Body of pancreas (tissue), 4 donors: ENCODE measurements at regions not wholly inside any gene's neighbourhood (a gene's known extent, or its start where the extent isn't known, plus 50 kb on each side); places are given as distances from the start of the nearest gene placed in this dataset.

Experiments used
- ATAC-seq: fragments of 150-250 bp; one replicate; pipeline ENCODE4 v1.9.1; 2016
- DNase-seq, 4 donors: peaks; one replicate each; pipeline ENCODE4 v3.0.0-alpha.2; 2019
- H3K27ac ChIP-seq, 4 donors: fragments of 200-600 bp; sonication (generic); 1 replicate in 3 of 4; 2 replicates in 1 of 4; pipeline versions ENCODE4 v1.5.1 to v1.6.1; 2016 to 2019; ENCODE audit warnings: mild to moderate bottlenecking in 1 of 4, mixed read lengths in 1 of 4, moderate library complexity in 1 of 4
- H3K27me3 ChIP-seq, 2 donors: fragments of 200-600 bp; sonication (generic); one replicate each; pipeline ENCODE4 v1.6.0; 2016; ENCODE audit warnings: mild to moderate bottlenecking in 1 of 2
- H3K36me3 ChIP-seq, 2 donors: fragments of 200-600 bp; sonication (generic); replicated peaks in 1 of 2; 2 replicates each; pipeline ENCODE4 v1.5.1; 2016; ENCODE audit warnings: low read depth in 2 of 2; ENCODE audit not compliant: insufficient read depth in 1 of 2
- H3K4me1 ChIP-seq: fragments of 200-600 bp; sonication (generic); one replicate; pipeline ENCODE4 v1.6.0; 2016
- H3K4me3 ChIP-seq, 2 donors: fragments of 200-600 bp; sonication (generic); 1 replicate in 1 of 2; 2 replicates in 1 of 2; pipeline ENCODE4 v1.5.1; 2016 to 2019
- H3K9me3 ChIP-seq, 3 donors: fragments of 200-600 bp; sonication (generic); 1 replicate in 2 of 3; 2 replicates in 1 of 3; pipeline ENCODE4 v1.5.1; 2016
- POLR2A ChIP-seq, 3 donors: fragments of 450-650 bp; IDR thresholded peaks; one replicate each; pipeline ENCODE4 v1.6.1; 2016; ENCODE audit warnings: antibody characterized with exemption in 3 of 3, mild to moderate bottlenecking in 2 of 3
- WGBS, 2 donors: methylation state at CpG; one replicate each; pipeline ENCODE4 v1.1.5; 2017; 5-methylcytosine and 5-hydroxymethylcytosine counted together
- intact Hi-C: fragments of 100-400 bp; cut with DNase I; formaldehyde crosslinking; loops from one replicate; pipeline ENCODE4 v1.15.1; 2023
- TF ChIP-seq, protein P1 (sequence below), 7 experiments: fragments of 450-650 bp in 4 of 7; fragments of 200-600 bp in 3 of 7; sonication (generic) in 3 of 7; IDR thresholded peaks; one replicate each; pipeline ENCODE4 v1.5.1; 2016 to 2019; ENCODE audit warnings: antibody characterized with exemption in 7 of 7

DNA sequence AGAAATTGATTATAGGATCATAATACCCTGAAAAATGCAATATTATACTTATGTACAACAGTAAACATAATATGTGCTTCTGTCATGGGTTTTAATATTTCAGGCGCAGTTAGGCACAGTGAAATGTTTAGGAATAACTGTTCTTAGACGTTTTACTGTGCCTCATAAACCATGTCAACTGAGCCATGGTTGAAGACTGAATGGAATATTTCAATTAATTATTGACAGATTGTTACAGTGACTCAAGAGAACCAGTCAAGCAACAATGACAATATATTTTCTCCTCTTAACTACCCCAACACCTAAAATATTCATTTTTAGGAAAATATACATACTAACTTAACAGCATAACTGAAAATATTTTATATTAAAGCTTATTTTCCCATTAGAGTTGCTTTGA is 852.7 kb upstream of the FRG1 start:
- no peak for TF ChIP-seq POLR2A (IDR thresholded peaks at IDR 0.05)
- TF ChIP-seq, protein P1, sequence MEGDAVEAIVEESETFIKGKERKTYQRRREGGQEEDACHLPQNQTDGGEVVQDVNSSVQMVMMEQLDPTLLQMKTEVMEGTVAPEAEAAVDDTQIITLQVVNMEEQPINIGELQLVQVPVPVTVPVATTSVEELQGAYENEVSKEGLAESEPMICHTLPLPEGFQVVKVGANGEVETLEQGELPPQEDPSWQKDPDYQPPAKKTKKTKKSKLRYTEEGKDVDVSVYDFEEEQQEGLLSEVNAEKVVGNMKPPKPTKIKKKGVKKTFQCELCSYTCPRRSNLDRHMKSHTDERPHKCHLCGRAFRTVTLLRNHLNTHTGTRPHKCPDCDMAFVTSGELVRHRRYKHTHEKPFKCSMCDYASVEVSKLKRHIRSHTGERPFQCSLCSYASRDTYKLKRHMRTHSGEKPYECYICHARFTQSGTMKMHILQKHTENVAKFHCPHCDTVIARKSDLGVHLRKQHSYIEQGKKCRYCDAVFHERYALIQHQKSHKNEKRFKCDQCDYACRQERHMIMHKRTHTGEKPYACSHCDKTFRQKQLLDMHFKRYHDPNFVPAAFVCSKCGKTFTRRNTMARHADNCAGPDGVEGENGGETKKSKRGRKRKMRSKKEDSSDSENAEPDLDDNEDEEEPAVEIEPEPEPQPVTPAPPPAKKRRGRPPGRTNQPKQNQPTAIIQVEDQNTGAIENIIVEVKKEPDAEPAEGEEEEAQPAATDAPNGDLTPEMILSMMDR (IDR thresholded peaks at IDR 0.05), result no peak
- no peaks in the 10 kb centered on the region for H3K36me3 ChIP-seq
- intact Hi-C loops, result no loop called here
- ATAC-seq (no peak), DNase-seq (no peak)
- no peak overlapping the region for H3K4me3 ChIP-seq
- H3K27ac ChIP-seq, result no peak overlapping the region
- no peaks in the 10 kb centered on the region for H3K27me3 ChIP-seq
- 38 to 53% methylated on average over 2 of the region's 2 CpGs for WGBS, 2 donors
- no peaks in the 10 kb centered on the region for H3K9me3 ChIP-seq
- H3K4me1 ChIP-seq, result no peaks in the 10 kb centered on the region

DNA sequence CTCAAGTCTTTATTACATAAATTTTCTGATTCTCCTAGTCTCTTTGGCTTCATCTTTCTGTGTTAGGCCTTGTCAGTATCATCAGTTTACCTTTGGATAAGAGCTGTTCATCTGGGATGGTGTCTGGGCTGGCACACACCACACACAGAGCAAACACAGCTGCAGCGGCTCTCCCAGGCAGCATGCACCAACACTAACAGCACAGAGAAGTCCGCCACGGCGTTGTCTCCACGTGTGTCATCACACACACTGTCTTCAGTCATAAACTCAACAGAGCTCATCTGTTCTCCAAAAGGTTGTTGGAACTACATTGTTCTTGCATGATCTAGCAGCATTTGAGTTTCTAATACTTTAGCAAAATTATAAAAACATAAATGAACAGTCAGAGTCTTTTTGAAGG is 851.9 kb upstream of the FRG1 start:
- no peak for DNase-seq
- Histone ChIP-seq H3K36me3 (no peaks in the 10 kb centered on the region), H3K4me1 (no peaks in the 10 kb centered on the region), H3K4me3 (no peak overlapping the region), H3K9me3 (no peaks in the 10 kb centered on the region), H3K27me3 (no peaks in the 10 kb centered on the region), H3K27ac (no peak overlapping the region)
- no peak for TF ChIP-seq POLR2A (IDR thresholded peaks at IDR 0.05)
- TF ChIP-seq, protein P1 (IDR thresholded peaks at IDR 0.05), result no peak
- 20 to 22% methylated on average over 5 of the region's 5 CpGs for WGBS, 2 donors
- no peak for ATAC-seq
- intact Hi-C loops, result no loop called here

DNA sequence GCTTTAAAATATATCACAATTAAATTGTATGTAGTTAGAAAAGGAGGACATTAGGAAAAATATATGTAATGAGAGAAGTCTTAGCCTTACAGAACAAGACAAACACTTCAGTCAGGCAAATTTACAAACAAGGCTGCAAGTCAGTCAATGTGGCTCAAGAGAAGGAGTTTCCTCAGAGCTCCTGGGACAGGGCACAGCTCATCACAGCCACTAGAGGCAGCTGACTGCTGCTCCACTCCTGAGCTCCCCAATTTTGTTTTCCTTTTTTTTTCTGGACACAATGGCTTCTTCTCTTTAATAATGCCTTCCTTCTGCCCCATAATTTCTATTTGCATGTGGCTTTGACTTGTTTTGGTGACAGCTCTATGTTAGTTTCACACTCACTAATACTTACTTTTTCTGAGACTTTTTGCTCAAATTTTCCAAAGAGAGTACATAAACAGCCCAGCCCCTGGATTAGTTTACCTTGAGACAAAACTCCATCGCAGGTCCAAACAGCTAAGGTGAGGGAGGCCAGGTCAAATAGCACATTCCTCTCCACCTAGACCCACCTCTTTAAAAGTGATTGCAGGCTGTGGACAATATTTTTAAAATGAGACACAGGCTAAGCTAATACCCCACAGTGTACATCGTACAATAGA is 850.4 kb upstream of the FRG1 start:
- H3K36me3 ChIP-seq, result no peaks in the 10 kb centered on the region
- no peaks in the 10 kb centered on the region for H3K27me3 ChIP-seq
- ATAC-seq, result no peak
- DNase-seq, result no peak
- WGBS, 2 donors, result 50% methylated on average over 2 of the region's 2 CpGs
- H3K4me3 ChIP-seq, result no peak overlapping the region
- intact Hi-C loops, result no loop called here
- no peaks in the 10 kb centered on the region for H3K4me1 ChIP-seq
- no peak overlapping the region for H3K27ac ChIP-seq
- H3K9me3 ChIP-seq, result no peaks in the 10 kb centered on the region
- TF ChIP-seq, protein P1 (IDR thresholded peaks at IDR 0.05), result peak in 5 of 7 experiments; percentile 3 to 20 (median 13)
- TF ChIP-seq POLR2A (IDR thresholded peaks at IDR 0.05), result no peak

DNA sequence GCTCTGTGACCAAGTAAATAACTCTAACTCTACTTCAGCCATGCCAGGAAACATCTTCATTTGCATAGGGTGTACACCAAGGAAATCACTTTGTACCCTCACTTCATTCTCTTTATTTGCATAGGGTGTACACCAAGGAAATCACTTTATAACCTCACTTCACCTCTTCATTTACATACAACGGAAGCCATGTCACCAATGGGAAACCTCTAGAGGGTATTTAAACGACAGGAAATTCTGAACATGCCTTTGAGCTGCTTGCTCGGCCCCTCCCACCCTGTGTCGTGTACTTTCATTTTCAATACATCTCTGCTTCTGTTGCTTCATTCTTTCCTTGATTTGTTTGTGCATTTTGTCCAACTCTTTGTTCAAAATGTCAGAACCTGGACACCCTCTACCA is 848.1 kb upstream of the FRG1 start:
- TF ChIP-seq POLR2A (IDR thresholded peaks at IDR 0.05), result no peak
- TF ChIP-seq, protein P1 (IDR thresholded peaks at IDR 0.05), result no peak
- H3K4me3 ChIP-seq, result no peak overlapping the region
- no peak overlapping the region for H3K27ac ChIP-seq
- 49 to 60% methylated on average over 4 of the region's 4 CpGs for WGBS, 2 donors
- no peaks in the 10 kb centered on the region for H3K36me3 ChIP-seq
- no peaks in the 10 kb centered on the region for H3K4me1 ChIP-seq
- no peaks in the 10 kb centered on the region for H3K9me3 ChIP-seq
- intact Hi-C loops, result no loop called here
- H3K27me3 ChIP-seq, result no peaks in the 10 kb centered on the region
- DNase-seq (no peak), ATAC-seq (no peak)

DNA sequence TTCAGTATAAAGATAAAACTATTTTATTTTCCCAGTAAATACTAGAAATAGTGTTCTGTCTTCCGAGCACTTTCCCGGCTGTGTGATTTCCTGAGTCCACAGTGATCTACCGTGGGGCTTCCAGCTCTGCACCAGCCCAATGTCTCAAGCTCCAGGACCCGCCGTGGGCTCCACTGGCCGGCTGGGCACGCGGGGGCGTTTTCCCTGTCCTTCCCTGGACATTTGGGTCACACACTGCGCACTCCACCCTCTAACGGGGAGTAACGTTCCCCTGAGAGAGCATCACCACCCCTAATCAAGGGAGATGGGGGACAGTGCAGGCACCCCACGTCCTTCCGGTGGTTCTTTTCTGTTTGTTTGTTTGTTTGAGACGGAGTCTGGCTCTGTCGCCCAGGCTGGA is 844.6 kb upstream of the FRG1 start:
- Histone ChIP-seq H3K36me3 (no peaks in the 10 kb centered on the region), H3K27me3 (no peaks in the 10 kb centered on the region), H3K27ac (no peak overlapping the region), H3K4me3 (no peak overlapping the region), H3K9me3 (no peaks in the 10 kb centered on the region), H3K4me1 (no peaks in the 10 kb centered on the region)
- no peak for TF ChIP-seq POLR2A (IDR thresholded peaks at IDR 0.05)
- TF ChIP-seq, protein P1 (IDR thresholded peaks at IDR 0.05), result no peak
- ATAC-seq, result no peak
- intact Hi-C loops, result no loop called here
- WGBS, 2 donors, result 80 to 82% methylated on average over 16 of the region's 16 CpGs
- DNase-seq, result no peak
